ENCODE measurements at regions not wholly inside any gene's neighbourhood (a gene's known extent, or its start where the extent isn't known, plus 50 kb on each side); places are given as distances from the start of the nearest gene placed in this dataset.
"Not testable (repeated sequence)": the region's sequence is repeated elsewhere in the genome, so short reads cannot be mapped to it uniquely, and the experiment has no call there.

GRCh38 chr1:199472018-199472417 lies 555.5 kb upstream of the NR5A2 start:
- no peak for DNase-seq

DNA sequence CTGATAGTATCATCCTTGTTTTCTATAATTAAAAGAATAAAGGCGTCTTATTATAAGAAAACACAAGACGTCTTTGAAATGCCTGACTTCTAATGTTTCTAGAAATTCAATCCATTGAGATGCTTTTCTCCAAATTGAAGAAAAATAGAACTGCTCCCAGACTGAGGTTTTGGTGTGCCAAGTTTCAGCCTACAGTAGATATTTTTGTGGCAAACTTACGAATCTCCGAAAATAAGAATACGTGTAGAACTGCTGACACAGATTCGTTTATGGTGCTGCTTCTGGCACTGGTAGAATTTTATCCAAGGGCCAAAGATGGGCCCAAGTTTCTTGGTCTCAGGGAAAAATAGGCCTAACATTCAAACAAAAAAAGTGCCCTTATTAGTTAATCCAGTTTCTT lies 554.5 kb upstream of the NR5A2 start:
- DNase-seq: no peak

GRCh38 chr1:199474738-199475137 lies 552.8 kb upstream of the NR5A2 start:
- DNase-seq: no peak

DNA sequence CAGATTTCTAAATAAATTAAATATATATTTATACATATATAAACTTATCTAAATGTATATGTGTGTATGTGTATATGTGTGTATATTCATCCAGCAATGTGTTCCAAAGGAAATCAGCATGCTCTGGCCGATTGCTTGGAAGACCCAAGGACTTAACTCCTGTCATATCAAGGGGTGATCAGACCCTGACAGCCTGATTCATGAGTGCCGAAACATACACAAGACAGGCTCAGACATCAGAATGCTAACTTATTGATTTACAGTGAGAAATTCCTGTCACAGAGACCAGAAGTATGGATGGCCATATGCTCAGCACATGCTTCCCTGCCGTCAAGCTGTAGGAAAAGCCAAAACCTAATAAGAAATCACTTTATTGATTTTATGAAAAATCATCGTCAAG lies 545.1 kb upstream of the NR5A2 start:
- no peak for DNase-seq

GRCh38 chr1:199489594-199489993 lies 537.9 kb upstream of the NR5A2 start:
- DNase-seq: no peak

DNA sequence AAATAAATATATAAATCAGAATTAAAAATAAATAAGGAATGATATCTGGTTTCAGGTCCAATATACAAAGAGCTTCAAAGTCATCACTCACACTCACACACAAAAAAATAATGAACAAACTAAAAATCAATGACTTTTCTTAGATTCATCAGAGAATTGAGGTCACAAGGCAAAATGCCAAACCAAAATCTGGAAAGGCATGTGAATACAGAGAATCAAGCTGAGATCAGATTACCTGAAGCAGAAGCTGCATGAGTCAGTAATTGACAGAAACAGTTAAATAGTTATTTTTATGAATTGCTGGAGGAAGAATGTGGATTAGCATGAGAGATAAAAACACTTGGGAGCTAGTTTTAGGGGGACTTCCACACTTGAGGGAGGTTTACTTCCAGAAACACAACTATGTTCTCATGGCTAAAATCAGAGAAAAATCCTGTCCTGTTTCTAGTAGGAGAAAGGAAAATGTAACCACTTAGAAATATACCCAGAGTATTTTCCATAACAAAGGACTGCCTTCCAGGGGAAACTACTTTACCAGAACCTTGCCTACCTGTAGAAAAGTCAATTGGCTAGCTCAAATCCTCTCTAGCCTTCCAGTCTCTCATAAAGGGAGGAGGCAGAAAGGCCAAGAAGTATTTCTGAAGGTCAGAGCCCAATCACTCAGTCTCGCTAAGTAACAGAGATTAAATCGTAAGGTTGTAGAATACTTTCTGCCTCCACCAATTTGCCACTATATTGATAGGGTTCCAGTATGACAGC lies 536.6 kb upstream of the NR5A2 start:
- no peak for DNase-seq

DNA sequence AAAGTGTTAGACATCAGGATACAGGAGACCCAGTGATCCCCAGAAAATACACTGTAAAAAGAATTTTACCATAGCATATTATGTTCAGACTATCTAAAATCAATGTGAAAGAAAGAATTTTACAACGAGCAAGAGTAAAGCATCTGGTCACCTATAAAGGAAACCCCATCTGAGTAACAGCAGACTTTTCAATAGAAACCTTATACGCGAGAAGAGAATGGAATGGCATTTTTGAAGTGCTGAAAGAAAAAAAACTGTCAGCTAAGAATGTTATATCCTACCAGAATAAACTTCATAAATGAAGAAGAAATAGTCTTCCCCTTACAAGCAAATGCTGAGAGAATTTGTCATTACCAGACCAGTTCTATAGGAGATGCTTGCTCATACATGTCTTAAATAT lies 532.1 kb upstream of the NR5A2 start:
- no peak for DNase-seq

GRCh38 chr1:199498802-199499201 lies 528.7 kb upstream of the NR5A2 start:
- DNase-seq: not testable (repeated sequence)

GRCh38 chr1:199508072-199508471 lies 519.4 kb upstream of the NR5A2 start:
- DNase-seq: no peak

DNA sequence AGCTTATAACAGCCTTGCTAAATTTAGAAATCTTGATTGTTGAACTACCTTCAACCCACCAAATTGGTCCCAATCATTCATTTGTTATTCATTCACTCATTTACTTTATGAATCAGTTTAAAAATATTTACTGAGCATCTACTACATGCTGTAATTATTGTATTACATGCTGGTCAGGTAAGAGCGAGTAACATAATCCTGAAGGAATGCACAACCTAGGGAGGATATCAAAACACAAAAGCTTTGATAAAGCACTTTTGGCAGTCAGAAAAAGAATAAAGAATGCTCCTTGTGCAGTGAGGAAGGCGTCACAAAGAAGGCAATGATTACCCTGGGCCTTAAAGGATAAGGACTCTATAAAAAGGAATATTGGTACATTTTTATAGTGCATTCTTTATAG lies 518.9 kb upstream of the NR5A2 start:
- DNase-seq: no peak

DNA sequence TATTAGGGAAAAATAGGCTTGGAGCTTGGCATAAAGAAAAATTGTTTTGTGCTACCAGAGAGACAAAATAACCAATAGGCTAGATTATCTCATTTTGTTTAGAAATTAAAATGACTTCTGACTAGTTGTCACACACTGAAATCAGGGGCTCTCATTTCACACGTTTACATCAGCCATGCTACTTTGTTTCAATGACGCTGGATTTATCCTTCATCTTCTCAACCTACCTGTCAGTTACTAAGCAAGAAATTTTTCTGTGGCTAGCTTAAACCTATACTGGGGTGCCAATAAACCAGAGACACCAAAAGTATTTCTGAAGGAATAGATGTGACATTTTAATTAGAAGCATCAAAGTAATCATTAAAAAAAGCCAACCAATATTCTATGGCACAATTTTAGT lies 518.1 kb upstream of the NR5A2 start:
- no peak for DNase-seq

DNA sequence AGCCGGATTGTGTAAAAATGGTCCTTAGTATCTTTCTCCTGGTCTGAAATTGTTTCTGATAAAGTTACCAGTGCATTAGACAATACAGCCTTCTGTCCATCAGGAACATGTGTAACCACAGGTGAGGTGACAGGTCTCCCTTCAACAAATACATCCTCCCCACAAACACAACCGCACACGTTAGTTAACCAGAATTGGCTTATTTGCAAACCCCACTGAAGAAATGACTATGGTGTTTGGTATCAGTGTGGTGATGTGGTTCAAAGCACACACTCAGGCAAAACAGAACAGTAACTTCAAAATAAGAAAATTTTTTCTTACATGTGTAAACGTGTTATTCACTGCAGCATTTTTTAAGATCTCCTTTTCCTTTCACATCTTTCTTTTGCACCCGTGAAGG lies 517.2 kb upstream of the NR5A2 start:
- DNase-seq: no peak

DNA sequence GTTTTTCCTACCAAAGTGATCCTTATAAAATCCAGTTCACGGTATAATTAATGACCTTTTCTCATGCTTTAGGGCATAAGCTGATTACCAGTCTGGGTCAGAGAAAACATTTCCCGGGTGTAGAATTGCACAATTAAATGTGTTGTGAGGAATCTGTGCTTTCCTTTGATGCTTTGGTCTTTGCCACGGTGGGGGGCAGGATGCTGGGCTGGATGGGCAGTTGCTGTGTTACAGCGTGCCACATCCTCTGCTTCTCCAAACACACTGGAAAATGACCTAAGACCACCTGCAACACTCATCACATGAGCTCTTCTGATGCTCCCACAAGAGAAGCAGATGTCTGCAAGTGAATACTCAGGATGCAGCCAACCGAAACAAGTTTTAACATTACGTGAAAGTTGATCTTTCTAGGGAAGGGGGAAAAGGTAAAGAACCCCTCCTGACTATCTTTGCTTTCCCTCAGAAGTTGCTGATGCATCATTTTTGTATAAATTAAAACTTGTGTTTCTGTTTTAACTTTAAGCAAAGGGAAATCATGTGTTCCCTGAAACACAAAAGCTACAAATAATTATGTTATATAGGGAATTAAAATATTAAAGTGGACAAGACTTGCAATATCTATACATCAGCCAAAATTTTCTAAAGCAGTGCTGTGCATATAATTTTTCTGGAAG lies 515.3 kb upstream of the NR5A2 start:
- DNase-seq: no peak

DNA sequence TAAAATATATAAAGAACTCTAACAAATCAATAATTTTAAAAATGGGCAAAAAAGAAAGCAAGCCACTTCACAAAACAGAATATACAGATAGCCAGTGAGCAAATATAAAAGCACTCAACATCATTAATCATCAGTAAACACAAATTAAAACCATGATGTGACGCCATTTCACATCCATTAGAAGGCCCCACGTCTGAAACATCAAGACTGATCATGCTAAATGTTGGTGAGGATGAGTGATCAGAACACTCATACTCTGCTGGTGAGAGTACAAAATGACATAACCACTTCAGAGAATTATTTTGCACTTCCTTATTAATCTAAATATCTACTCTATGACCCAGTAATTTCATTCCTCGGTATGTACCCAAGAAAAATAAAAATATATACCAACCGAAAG lies 512.2 kb upstream of the NR5A2 start:
- no peak for DNase-seq

DNA sequence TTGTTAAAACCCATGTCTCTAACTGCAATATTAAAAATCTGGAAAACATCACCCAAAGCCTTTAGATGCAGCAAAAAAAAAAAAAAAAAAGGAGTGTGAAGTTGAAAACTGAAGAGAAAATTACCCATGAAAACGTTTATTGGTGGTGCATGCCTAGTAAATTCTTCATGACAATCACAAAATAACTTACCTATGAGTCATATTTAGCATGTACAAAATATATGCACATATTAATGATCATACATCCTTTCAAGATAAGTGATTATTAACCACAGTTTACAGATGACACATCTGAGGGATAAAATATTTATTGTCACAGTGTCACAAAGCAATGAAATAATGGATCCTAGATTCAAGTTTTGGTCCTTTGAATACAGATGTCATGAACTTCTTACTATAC lies 505.2 kb upstream of the NR5A2 start:
- DNase-seq: no peak

GRCh38 chr1:199522936-199523335 lies 504.6 kb upstream of the NR5A2 start:
- no peak for DNase-seq

- DNase-seq: no peak
These were observed 498.2 kb upstream of the NR5A2 start for GRCh38 chr1:199529324-199529723.

DNA sequence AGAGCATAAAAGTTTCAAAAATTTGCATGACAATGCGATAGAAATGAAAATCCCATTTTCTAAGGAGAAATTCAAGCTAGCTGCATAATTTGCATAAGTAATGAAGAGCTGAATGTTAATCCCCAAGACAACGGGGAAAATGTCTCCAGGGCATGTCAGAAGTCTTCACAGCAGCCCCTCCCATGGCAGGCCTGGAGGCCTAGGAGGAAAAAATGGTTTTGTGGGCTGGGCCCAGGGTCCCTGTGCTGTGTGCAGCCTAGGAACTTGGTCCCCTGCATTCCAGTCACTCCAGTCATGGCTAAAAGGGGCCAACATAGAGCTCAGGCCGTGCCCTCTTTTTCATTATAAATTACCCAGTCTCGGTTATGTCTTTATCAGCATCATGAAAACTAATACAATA lies 494.1 kb upstream of the NR5A2 start:
- not testable (repeated sequence) for DNase-seq

- DNase-seq: no peak
These were observed 481.7 kb upstream of the NR5A2 start for GRCh38 chr1:199545780-199546179.

GRCh38 chr1:199546323-199546722 lies 481.2 kb upstream of the NR5A2 start:
- no peak for DNase-seq

DNA sequence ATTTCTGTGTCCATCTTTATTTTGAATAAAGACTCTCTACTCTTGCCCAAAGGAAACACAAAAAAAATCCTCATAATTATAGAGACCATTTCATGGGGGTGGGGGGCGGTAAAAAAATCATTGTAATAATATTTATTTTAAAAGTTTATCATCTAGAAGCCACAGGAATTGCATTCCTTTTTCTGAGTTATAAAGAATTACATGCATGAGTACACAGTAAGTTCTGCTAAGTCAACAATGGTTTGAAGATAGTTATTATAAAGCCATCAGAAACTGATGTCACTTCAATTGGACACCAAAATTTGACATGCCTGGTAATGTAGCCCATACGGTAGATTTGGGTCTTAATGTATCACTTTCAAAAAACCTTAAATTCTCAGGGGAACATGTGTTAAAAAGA lies 478.1 kb upstream of the NR5A2 start:
- no peak for DNase-seq

DNA sequence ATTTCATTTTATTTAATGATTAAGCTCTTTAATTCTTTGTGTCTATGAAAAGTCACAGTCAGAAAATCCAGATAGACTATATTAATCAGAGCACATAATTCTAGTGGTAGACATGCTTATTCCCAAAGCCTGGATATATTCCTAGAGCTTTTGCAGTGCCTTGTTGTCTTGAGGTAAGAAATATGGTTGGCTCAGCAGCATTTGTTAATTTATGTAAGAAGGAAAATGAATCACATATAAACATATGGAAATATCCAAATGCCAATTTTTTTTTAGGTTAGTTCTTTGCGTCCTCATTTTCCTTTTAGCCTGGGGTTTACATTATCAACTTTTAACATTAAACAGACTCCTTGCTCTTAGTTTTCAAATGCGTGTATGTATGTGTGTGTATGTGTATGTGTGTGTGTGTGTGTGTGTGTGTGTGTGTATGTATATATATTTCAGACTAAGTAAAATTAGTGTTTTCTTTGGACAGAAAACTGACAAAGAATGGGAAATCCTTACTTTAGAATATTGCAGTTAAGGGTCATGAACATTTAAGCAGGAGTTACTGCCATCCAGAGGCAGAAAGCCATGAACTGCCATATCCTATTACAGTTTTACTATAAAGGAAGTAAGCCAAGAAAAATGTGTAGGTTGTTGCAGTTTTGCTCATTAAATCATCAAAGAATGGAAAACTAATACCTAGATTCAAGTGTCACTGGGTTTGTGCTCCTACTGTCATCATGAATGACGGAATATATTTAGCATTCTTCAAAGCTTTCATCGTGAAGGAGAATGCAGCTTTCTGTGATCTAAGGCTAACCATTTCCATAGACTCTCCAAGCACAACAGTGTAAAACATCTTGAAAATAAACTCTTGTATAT lies 477.1 kb upstream of the NR5A2 start:
- DNase-seq: no peak

DNA sequence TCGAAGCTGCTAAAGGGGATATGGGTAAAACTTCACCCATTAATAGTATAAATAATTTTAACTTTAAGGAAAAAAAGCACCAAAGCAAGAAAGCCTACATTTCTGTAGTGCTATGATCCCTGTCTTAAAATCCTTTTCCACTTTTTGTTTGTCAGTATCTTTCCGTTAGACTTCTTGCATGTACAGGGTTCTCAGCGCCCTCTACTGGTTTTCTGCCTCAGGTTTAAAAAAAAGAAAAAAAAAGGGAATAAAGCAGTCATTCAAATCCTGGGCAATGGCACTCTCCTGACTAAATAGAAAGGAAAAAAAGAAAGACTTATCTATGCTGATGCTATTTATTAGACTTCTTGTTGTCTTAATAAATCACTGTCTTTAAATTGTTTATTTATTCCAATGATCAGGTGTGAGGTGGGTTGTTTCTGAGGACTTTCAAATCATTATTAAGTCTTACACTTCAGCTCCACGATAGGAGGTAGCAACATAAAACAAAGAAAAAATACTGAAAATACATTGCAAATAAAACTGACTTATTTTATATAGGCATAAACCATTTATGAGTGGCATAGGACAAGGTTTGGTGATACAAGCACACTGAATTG lies 475.4 kb upstream of the NR5A2 start:
- DNase-seq: peak in 1 of 2 experiments; percentile 5

Data from stimulated activated CD4-positive, alpha-beta T cell treated with anti-CD3 and anti-CD28 coated beads, Interleukin-4, amount 100 ng/mL, for 4 hours (primary cell).